Chondrocyte (in vitro differentiated cells): ENCODE measurements at regions not wholly inside any gene's neighbourhood (a gene's known extent, or its start where the extent isn't known, plus 50 kb on each side); places are given as distances from the start of the nearest gene placed in this dataset.

ENCODE experiments used
- DNase-seq: peaks from one replicate; pipeline ENCODE4 v3.0.0; 2021; ENCODE audit warnings: mixed read lengths, low spot score
- H3K27ac Mint-ChIP-seq: one replicate; pipeline ENCODE4 v1.8.0; 2021; ENCODE audit warnings: mild to moderate bottlenecking, moderate library complexity, mixed read lengths; ENCODE audit not compliant: unreplicated experiment
- H3K27me3 Mint-ChIP-seq: 2 replicates; pipeline ENCODE4 v1.8.0; 2021; ENCODE audit warnings: low read depth, mixed read lengths
- H3K36me3 Mint-ChIP-seq: 2 replicates; pipeline ENCODE4 v1.8.0; 2021; ENCODE audit warnings: low read depth, mixed read lengths
- H3K4me1 Mint-ChIP-seq: 2 replicates; pipeline ENCODE4 v1.8.0; 2021; ENCODE audit warnings: low read depth, mild to moderate bottlenecking, mixed read lengths
- H3K4me3 Mint-ChIP-seq: one replicate; pipeline ENCODE4 v1.8.0; 2021; ENCODE audit warnings: mild to moderate bottlenecking, moderate library complexity, mixed read lengths; ENCODE audit not compliant: unreplicated experiment
- H3K9me3 Mint-ChIP-seq: 2 replicates; pipeline ENCODE4 v1.8.0; 2021; ENCODE audit warnings: low read depth, mixed read lengths
- TF ChIP-seq, protein P1 (sequence below): fragments of 200-600 bp; sonication (generic); IDR thresholded peaks from 2 replicates; pipeline ENCODE4 v1.5.0; 2021; ENCODE audit warnings: antibody characterized with exemption, mild to moderate bottlenecking, moderate library complexity

DNA sequence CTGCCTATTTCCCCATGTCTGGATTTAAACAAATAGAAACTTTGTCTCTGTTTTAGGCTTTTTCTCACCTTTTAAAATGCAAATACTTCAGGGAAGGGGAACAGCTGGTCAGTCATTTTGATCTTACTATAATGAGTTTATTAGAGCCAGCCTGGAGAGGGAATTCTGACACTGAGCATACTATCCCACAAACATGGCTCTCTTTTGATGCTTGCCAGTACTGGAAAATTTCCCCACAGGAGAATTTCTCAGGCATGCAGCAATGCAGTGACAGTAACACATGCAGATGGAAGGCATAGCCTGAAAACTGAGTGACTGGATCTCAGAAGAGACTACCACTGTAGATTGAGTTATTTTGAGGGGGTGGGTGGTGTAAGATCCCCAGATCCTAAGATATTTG lies 974.3 kb upstream of the CELF4 start:
- no peaks in the 10 kb centered on the region for H3K36me3 Mint-ChIP-seq
- no peak overlapping the region for H3K27ac Mint-ChIP-seq
- no peaks in the 10 kb centered on the region for H3K4me1 Mint-ChIP-seq
- H3K4me3 Mint-ChIP-seq: no peak overlapping the region
- DNase-seq: no peak
- no peaks in the 10 kb centered on the region for H3K27me3 Mint-ChIP-seq
- H3K9me3 Mint-ChIP-seq: peaks cover 25% of the 10 kb centered on the region
- TF ChIP-seq, protein P1, sequence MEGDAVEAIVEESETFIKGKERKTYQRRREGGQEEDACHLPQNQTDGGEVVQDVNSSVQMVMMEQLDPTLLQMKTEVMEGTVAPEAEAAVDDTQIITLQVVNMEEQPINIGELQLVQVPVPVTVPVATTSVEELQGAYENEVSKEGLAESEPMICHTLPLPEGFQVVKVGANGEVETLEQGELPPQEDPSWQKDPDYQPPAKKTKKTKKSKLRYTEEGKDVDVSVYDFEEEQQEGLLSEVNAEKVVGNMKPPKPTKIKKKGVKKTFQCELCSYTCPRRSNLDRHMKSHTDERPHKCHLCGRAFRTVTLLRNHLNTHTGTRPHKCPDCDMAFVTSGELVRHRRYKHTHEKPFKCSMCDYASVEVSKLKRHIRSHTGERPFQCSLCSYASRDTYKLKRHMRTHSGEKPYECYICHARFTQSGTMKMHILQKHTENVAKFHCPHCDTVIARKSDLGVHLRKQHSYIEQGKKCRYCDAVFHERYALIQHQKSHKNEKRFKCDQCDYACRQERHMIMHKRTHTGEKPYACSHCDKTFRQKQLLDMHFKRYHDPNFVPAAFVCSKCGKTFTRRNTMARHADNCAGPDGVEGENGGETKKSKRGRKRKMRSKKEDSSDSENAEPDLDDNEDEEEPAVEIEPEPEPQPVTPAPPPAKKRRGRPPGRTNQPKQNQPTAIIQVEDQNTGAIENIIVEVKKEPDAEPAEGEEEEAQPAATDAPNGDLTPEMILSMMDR: no peak

- TF ChIP-seq, protein P1: no peak
- H3K36me3 Mint-ChIP-seq: no peaks in the 10 kb centered on the region
- H3K9me3 Mint-ChIP-seq: peaks cover 25% of the 10 kb centered on the region
- H3K27ac Mint-ChIP-seq: no peak overlapping the region
- H3K27me3 Mint-ChIP-seq: no peaks in the 10 kb centered on the region
- H3K4me3 Mint-ChIP-seq: no peak overlapping the region
- DNase-seq: no peak
- H3K4me1 Mint-ChIP-seq: no peaks in the 10 kb centered on the region
These were observed 973.8 kb upstream of the CELF4 start for GRCh38 chr18:38539371-38539770.

GRCh38 chr18:38534073-38534472 lies 968.5 kb upstream of the CELF4 start:
- no peaks in the 10 kb centered on the region for H3K4me1 Mint-ChIP-seq
- TF ChIP-seq, protein P1: no peak
- H3K4me3 Mint-ChIP-seq: no peak overlapping the region
- no peak for DNase-seq
- no peak overlapping the region for H3K27ac Mint-ChIP-seq
- H3K9me3 Mint-ChIP-seq: peaks cover 25% of the 10 kb centered on the region
- H3K36me3 Mint-ChIP-seq: no peaks in the 10 kb centered on the region
- H3K27me3 Mint-ChIP-seq: no peaks in the 10 kb centered on the region

DNA sequence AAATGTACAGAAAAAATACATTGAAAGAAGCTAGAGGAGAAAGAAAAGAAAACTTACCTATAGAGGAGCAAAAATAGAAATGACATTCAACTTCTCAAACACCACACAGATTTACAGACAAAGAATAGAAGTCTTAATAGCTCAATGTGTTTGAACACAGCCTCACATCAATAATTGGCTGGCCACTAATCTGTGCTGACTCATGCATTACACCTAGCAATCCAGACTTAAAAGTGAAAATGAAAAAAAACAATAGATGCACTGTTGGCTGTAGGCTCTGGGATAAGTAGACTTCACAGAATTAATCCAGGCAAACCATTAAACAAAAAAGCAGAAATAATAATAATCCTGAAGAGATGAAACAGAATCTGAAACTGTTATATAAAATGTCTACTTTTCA lies 961.3 kb upstream of the CELF4 start:
- Mint-ChIP-seq H3K27ac (no peak overlapping the region), H3K27me3 (no peaks in the 10 kb centered on the region), H3K4me1 (no peaks in the 10 kb centered on the region), H3K36me3 (no peaks in the 10 kb centered on the region), H3K4me3 (no peak overlapping the region), H3K9me3 (no peaks in the 10 kb centered on the region)
- DNase-seq: no peak
- TF ChIP-seq, protein P1: no peak

- H3K4me3 Mint-ChIP-seq: no peak overlapping the region
- H3K27ac Mint-ChIP-seq: no peak overlapping the region
- H3K9me3 Mint-ChIP-seq: no peaks in the 10 kb centered on the region
- no peaks in the 10 kb centered on the region for H3K4me1 Mint-ChIP-seq
- DNase-seq: no peak
- no peaks in the 10 kb centered on the region for H3K36me3 Mint-ChIP-seq
- TF ChIP-seq, protein P1: no peak
- H3K27me3 Mint-ChIP-seq: no peaks in the 10 kb centered on the region
These were observed 959.4 kb upstream of the CELF4 start for GRCh38 chr18:38525039-38525438.
